Calu3 (cell line): ENCODE measurements at regions not wholly inside any gene's neighbourhood (a gene's known extent, or its start where the extent isn't known, plus 50 kb on each side); places are given as distances from the start of the nearest gene placed in this dataset.

Source experiments
- BruUV-seq: library from RNA; stranded (reverse); fragments of 400-500 nt; replicated peaks from 2 replicates; lab custom pipeline; 2021; lab: Mats Ljungman, UMichigan
- CTCF ChIA-PET: fragments of 300-600 bp; sonication (Branson Sonifier 250); formaldehyde crosslinking; loops from one replicate; lab custom pipeline; 2022; ENCODE audit warnings: antibody characterized with exemption; lab: Charles Lee
- DNase-seq: peaks from one replicate; pipeline ENCODE4 v3.0.0; 2022
- H3K27ac Mint-ChIP-seq: one replicate; pipeline ENCODE4 v1.8.0; 2022; ENCODE audit warnings: mixed read lengths; ENCODE audit not compliant: unreplicated experiment
- H3K27me3 Mint-ChIP-seq: one replicate; pipeline ENCODE4 v1.8.0; 2022; ENCODE audit warnings: mixed read lengths; ENCODE audit not compliant: unreplicated experiment
- H3K36me3 Mint-ChIP-seq: one replicate; pipeline ENCODE4 v1.8.0; 2022; ENCODE audit warnings: mild to moderate bottlenecking, moderate library complexity, mixed read lengths; ENCODE audit not compliant: insufficient read depth, unreplicated experiment
- H3K4me1 Mint-ChIP-seq: one replicate; pipeline ENCODE4 v1.8.0; 2022; ENCODE audit warnings: mild to moderate bottlenecking, low read depth, mixed read lengths; ENCODE audit not compliant: unreplicated experiment
- H3K4me3 Mint-ChIP-seq: one replicate; pipeline ENCODE4 v1.8.0; 2022; ENCODE audit warnings: mild to moderate bottlenecking, low read depth, moderate library complexity, mixed read lengths; ENCODE audit not compliant: unreplicated experiment
- H3K9me3 Mint-ChIP-seq: one replicate; pipeline ENCODE4 v1.8.0; 2022; ENCODE audit warnings: low read depth, mixed read lengths; ENCODE audit not compliant: unreplicated experiment
- intact Hi-C: fragments of 100-400 bp; cut with micrococcal nuclease; formaldehyde crosslinking; loops from one replicate; pipeline ENCODE4 v1.10.0; 2022; ENCODE audit not compliant: unreplicated experiment
- TF ChIP-seq, protein P1 (sequence below): fragments of 200-600 bp; IDR thresholded peaks from one replicate; pipeline ENCODE4 v1.8.0; 2022; ENCODE audit warnings: antibody characterized with exemption; ENCODE audit not compliant: unreplicated experiment

DNA sequence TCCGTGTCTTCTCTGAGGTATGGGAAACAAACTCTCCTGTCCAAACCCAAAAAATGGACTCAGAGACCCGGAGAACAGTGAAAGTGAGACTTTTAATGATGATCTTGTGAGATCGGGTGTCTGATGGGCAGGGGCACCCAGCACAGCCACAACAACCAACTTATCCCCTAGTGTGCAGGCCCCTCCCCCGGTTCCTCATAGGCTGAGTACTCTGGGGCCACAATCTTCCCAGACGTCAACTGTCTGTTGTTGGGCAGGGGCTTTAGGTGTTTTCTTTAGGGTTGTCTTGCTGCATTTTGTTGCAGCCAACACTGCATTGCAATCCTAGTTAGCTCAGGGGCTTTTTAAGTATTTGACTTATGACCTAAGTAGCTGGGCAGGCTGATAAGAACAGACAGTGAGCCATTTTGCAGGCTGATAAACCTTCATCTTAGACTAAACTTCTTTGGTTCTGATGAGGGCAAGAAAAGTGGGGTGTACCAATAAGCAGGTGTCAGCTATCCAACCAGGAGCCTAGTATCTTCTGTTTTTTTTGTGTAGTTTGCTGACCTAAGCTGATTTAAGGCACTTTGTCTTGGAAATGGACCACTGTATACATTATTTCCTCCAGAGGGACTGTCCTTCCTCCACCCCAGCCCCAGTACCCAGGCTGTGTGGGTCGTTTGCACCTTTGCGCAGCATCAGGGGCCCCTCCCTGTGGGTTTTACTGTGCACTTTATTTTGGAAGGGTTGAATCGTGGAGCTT is 1323.6 kb downstream of the TBC1D22A start:
- no peak overlapping the region for H3K27ac Mint-ChIP-seq
- TF ChIP-seq, protein P1, sequence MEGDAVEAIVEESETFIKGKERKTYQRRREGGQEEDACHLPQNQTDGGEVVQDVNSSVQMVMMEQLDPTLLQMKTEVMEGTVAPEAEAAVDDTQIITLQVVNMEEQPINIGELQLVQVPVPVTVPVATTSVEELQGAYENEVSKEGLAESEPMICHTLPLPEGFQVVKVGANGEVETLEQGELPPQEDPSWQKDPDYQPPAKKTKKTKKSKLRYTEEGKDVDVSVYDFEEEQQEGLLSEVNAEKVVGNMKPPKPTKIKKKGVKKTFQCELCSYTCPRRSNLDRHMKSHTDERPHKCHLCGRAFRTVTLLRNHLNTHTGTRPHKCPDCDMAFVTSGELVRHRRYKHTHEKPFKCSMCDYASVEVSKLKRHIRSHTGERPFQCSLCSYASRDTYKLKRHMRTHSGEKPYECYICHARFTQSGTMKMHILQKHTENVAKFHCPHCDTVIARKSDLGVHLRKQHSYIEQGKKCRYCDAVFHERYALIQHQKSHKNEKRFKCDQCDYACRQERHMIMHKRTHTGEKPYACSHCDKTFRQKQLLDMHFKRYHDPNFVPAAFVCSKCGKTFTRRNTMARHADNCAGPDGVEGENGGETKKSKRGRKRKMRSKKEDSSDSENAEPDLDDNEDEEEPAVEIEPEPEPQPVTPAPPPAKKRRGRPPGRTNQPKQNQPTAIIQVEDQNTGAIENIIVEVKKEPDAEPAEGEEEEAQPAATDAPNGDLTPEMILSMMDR = no peak
- no peaks in the 10 kb centered on the region for H3K27me3 Mint-ChIP-seq
- peaks cover 13% of the 10 kb centered on the region for H3K9me3 Mint-ChIP-seq
- intact Hi-C loops = no loop called here
- CTCF ChIA-PET = no interaction called here
- H3K36me3 Mint-ChIP-seq = no peaks in the 10 kb centered on the region
- no peak for DNase-seq
- no TSS peak for BruUV-seq
- H3K4me1 Mint-ChIP-seq = no peaks in the 10 kb centered on the region
- H3K4me3 Mint-ChIP-seq = no peak overlapping the region

DNA sequence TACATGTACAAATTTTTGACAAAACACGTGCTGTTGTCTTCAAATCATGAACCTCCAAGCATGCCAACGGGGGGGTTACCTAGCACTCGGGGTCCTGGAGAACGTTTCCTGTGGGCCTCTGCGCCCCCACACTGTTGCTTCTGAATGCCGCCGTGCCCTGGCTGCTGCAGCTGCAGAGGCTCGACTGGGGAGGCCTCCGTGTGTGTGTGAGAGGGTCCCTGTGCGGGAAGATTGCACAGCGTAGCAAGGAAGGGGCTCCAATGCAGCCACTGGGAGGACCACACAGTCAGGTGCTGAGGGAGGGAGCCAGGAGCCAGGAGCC is 1322.2 kb downstream of the TBC1D22A start:
- intact Hi-C loops = no loop called here
- H3K9me3 Mint-ChIP-seq = peaks cover 15% of the 10 kb centered on the region
- no peaks in the 10 kb centered on the region for H3K36me3 Mint-ChIP-seq
- no peak for DNase-seq
- TF ChIP-seq, protein P1 = no peak
- CTCF ChIA-PET = no interaction called here
- H3K27me3 Mint-ChIP-seq = no peaks in the 10 kb centered on the region
- H3K4me1 Mint-ChIP-seq = no peaks in the 10 kb centered on the region
- H3K27ac Mint-ChIP-seq = no peak overlapping the region
- no TSS peak for BruUV-seq
- no peak overlapping the region for H3K4me3 Mint-ChIP-seq

DNA sequence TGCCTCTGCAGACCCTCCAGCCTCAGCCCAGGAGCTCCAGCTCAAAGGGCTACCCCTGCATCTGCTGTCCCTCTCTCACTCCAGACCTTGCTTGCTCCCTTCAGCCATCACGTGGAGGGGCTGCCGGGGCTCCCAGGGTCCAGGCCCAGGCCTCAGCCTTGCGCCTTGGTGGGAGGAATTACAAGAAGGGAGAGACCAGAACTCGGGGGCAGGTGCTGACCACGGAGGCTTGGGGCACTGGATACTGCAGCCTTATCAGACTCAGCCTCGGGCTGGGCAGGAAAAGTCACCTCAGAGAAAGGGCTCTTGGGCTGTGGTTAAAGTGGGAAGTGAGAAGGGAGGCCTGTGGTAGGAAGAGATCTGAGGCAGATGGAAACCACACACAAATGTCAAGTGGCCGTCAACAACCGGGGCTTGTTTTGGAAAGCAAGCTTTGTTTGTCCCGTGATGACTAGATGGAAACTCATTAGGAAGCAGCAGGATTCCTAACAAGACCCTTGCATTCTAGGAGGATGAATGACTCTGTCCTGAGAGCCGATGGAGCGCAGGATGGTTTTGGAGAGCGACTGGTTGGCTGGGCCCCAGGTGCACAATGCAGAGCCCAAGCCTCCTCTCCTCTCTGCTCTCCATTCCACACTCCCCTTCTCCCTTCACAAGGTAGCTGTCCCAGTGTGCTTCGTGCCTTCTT is 1321.7 kb downstream of the TBC1D22A start:
- H3K4me1 Mint-ChIP-seq = no peaks in the 10 kb centered on the region
- no peak for DNase-seq
- intact Hi-C loops = no loop called here
- H3K9me3 Mint-ChIP-seq = peaks cover 15% of the 10 kb centered on the region
- H3K27ac Mint-ChIP-seq = no peak overlapping the region
- no peaks in the 10 kb centered on the region for H3K36me3 Mint-ChIP-seq
- TF ChIP-seq, protein P1 = no peak
- no TSS peak for BruUV-seq
- H3K4me3 Mint-ChIP-seq = no peak overlapping the region
- no peaks in the 10 kb centered on the region for H3K27me3 Mint-ChIP-seq
- CTCF ChIA-PET = no interaction called here

- no peak overlapping the region for H3K27ac Mint-ChIP-seq
- intact Hi-C loops = no loop called here
- H3K4me1 Mint-ChIP-seq = no peaks in the 10 kb centered on the region
- CTCF ChIA-PET = no interaction called here
- TF ChIP-seq, protein P1 = no peak
- H3K9me3 Mint-ChIP-seq = peaks cover 13% of the 10 kb centered on the region
- no peak for DNase-seq
- H3K4me3 Mint-ChIP-seq = no peak overlapping the region
- no peaks in the 10 kb centered on the region for H3K36me3 Mint-ChIP-seq
- no peaks in the 10 kb centered on the region for H3K27me3 Mint-ChIP-seq
- BruUV-seq = no TSS peak
Observed at GRCh38 chr22:48083502-48083901, 1321.1 kb downstream of the TBC1D22A start.
